ENCODE measurements at regions not wholly inside any gene's neighbourhood (a gene's known extent, or its start where the extent isn't known, plus 50 kb on each side); places are given as distances from the start of the nearest gene placed in this dataset.

DNA sequence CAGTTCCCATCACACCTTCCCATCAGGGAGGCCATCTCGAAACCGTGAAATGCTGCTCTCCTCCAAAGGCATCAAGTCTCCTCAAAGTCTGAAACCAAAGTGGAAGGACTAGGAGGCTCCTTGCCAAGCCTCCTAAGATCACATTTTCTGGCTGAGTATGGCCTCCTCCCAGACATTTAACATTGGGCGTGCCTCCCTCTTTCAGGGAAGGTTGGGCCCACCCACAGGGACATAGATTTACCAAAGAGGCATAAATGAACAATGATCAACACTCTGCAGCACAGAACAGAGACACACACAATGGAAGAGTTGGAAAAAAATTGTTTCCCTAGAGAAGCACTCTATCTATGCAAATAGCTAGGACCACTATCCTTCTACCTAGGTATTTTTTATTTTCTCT is 381.8 kb downstream of the MAFB start:
- H3K79me2 ChIP-seq (ENCODE audit: insufficient read depth, low read length), result no peaks in the 10 kb centered on the region
- no peak overlapping the region for H3K27ac ChIP-seq (ENCODE audit: low read depth, low read length)
- no peak overlapping the region for H3K4me2 ChIP-seq (ENCODE audit: insufficient read depth, low read length)
- H3K9me3 ChIP-seq (ENCODE audit: low read depth, low read length), result no peaks in the 10 kb centered on the region
- TF ChIP-seq CTCF (IDR thresholded peaks at IDR 0.05; ENCODE audit: extremely low read depth, low read depth, low read length), result no peak
- no peaks in the 10 kb centered on the region for H3K27me3 ChIP-seq (ENCODE audit: insufficient read depth, low read length)
- no peaks in the 10 kb centered on the region for H4K20me1 ChIP-seq (ENCODE audit: insufficient read depth, low read length)
- H3K4me1 ChIP-seq (ENCODE audit: insufficient read depth, low read length), result no peaks in the 10 kb centered on the region
- no peak overlapping the region for H2AFZ ChIP-seq (ENCODE audit: low read length)
- no peaks in the 10 kb centered on the region for H3K36me3 ChIP-seq (ENCODE audit: insufficient read depth, low read length)
- H3K4me3 ChIP-seq (ENCODE audit: insufficient read depth, low read length), result no peak overlapping the region
- DNase-seq (ENCODE audit: insufficient read length, low spot score, missing footprints), result no peak

DNA sequence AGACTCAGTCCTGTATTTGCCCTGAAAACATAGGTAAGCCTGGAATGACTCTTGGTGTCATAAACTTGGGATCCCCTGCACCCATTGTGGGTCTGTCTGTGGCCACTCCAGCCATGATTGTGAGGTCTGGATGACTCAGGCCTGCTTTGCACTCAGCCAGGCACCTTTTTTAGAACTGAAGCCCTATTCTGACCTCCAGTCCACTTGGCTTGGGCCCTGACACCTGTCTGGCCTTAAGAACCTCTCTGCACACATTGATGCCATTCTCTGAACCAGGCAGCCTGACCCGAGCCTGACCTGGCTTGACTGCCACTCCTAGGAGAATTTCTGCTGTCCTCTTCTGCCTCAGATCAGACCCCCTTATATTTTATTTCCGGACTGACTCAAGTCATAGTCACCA is 383.7 kb downstream of the MAFB start:
- no peaks in the 10 kb centered on the region for H3K9me3 ChIP-seq (ENCODE audit: low read depth, low read length)
- no peak overlapping the region for H2AFZ ChIP-seq (ENCODE audit: low read length)
- no peak overlapping the region for H3K27ac ChIP-seq (ENCODE audit: low read depth, low read length)
- peak; percentile 71 for DNase-seq (ENCODE audit: insufficient read length, low spot score, missing footprints)
- no peaks in the 10 kb centered on the region for H3K36me3 ChIP-seq (ENCODE audit: insufficient read depth, low read length)
- H3K79me2 ChIP-seq (ENCODE audit: insufficient read depth, low read length), result no peaks in the 10 kb centered on the region
- H3K27me3 ChIP-seq (ENCODE audit: insufficient read depth, low read length), result no peaks in the 10 kb centered on the region
- TF ChIP-seq CTCF (IDR thresholded peaks at IDR 0.05; ENCODE audit: extremely low read depth, low read depth, low read length), result no peak
- H3K4me3 ChIP-seq (ENCODE audit: insufficient read depth, low read length), result no peak overlapping the region
- H4K20me1 ChIP-seq (ENCODE audit: insufficient read depth, low read length), result no peaks in the 10 kb centered on the region
- H3K4me2 ChIP-seq (ENCODE audit: insufficient read depth, low read length), result no peak overlapping the region
- no peaks in the 10 kb centered on the region for H3K4me1 ChIP-seq (ENCODE audit: insufficient read depth, low read length)

- peaks cover 2% of the 10 kb centered on the region for H3K27me3 ChIP-seq (ENCODE audit: insufficient read depth, low read length)
- H3K4me3 ChIP-seq (ENCODE audit: insufficient read depth, low read length), result no peak overlapping the region
- H3K79me2 ChIP-seq (ENCODE audit: insufficient read depth, low read length), result no peaks in the 10 kb centered on the region
- no peak overlapping the region for H3K4me2 ChIP-seq (ENCODE audit: insufficient read depth, low read length)
- no peaks in the 10 kb centered on the region for H4K20me1 ChIP-seq (ENCODE audit: insufficient read depth, low read length)
- no peaks in the 10 kb centered on the region for H3K9me3 ChIP-seq (ENCODE audit: low read depth, low read length)
- no peak for DNase-seq (ENCODE audit: insufficient read length, low spot score, missing footprints)
- no peak overlapping the region for H3K27ac ChIP-seq (ENCODE audit: low read depth, low read length)
- no peak for TF ChIP-seq CTCF (IDR thresholded peaks at IDR 0.05; ENCODE audit: extremely low read depth, low read depth, low read length)
- no peak overlapping the region for H2AFZ ChIP-seq (ENCODE audit: low read length)
- no peaks in the 10 kb centered on the region for H3K4me1 ChIP-seq (ENCODE audit: insufficient read depth, low read length)
- no peaks in the 10 kb centered on the region for H3K36me3 ChIP-seq (ENCODE audit: insufficient read depth, low read length)
These were observed 384.9 kb downstream of the MAFB start for GRCh38 chr20:40304119-40304613.

GRCh38 chr20:40294747-40295146 is 394.3 kb downstream of the MAFB start:
- Histone ChIP-seq H3K4me1 (ENCODE audit: insufficient read depth, low read length) (peaks cover 6% of the 10 kb centered on the region), H3K36me3 (ENCODE audit: insufficient read depth, low read length) (no peaks in the 10 kb centered on the region), H3K79me2 (ENCODE audit: insufficient read depth, low read length) (no peaks in the 10 kb centered on the region), H3K27me3 (ENCODE audit: insufficient read depth, low read length) (peaks cover 3% of the 10 kb centered on the region), H2AFZ (ENCODE audit: low read length) (no peak overlapping the region), H3K27ac (ENCODE audit: low read depth, low read length) (no peak overlapping the region), H3K4me3 (ENCODE audit: insufficient read depth, low read length) (no peak overlapping the region), H4K20me1 (ENCODE audit: insufficient read depth, low read length) (no peaks in the 10 kb centered on the region), H3K4me2 (ENCODE audit: insufficient read depth, low read length) (no peak overlapping the region), H3K9me3 (ENCODE audit: low read depth, low read length) (no peaks in the 10 kb centered on the region)
- DNase-seq (ENCODE audit: insufficient read length, low spot score, missing footprints), result no peak
- TF ChIP-seq CTCF (IDR thresholded peaks at IDR 0.05; ENCODE audit: extremely low read depth, low read depth, low read length), result no peak
